ENCODE measurements at regions not wholly inside any gene's neighbourhood (a gene's known extent, or its start where the extent isn't known, plus 50 kb on each side); places are given as distances from the start of the nearest gene placed in this dataset.

- DNase-seq: no peak
Measured at GRCh38 chr22:46092011-46092410, 58.3 kb upstream of the PPARA start.

GRCh38 chr22:46092670-46093410, 57.5 kb upstream of the PPARA start:
- DNase-seq: no peak

GRCh38 chr22:46093796-46094195, 56.5 kb upstream of the PPARA start:
- DNase-seq: no peak

- DNase-seq: no peak
Measured at GRCh38 chr22:46094676-46095075, 55.6 kb upstream of the PPARA start.

DNA sequence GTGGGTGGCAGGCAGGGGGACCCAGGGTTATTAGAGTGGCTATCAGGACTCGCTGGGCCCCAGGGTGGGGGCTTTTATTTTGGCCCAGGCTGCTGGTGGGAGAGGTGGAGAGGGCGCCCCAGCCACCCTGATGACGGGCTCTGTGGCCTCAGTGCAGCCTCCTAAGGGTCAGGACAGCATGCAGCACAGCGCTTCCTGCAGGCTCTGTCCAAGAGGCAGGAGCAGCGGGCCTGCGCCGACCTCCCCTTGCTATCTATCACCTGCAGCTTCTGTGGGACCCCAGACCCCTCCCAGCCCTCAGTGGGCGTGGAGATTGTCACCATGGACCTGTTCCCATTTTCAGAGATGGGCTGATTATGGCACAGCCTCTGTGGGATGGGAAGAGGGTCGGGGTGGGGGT, 54.3 kb upstream of the PPARA start:
- DNase-seq: no peak

- no peak for DNase-seq
Measured at GRCh38 chr22:46096706-46097230, 53.6 kb upstream of the PPARA start.

- DNase-seq: no peak
Measured at GRCh38 chr22:46097268-46097900, 52.9 kb upstream of the PPARA start.

DNA sequence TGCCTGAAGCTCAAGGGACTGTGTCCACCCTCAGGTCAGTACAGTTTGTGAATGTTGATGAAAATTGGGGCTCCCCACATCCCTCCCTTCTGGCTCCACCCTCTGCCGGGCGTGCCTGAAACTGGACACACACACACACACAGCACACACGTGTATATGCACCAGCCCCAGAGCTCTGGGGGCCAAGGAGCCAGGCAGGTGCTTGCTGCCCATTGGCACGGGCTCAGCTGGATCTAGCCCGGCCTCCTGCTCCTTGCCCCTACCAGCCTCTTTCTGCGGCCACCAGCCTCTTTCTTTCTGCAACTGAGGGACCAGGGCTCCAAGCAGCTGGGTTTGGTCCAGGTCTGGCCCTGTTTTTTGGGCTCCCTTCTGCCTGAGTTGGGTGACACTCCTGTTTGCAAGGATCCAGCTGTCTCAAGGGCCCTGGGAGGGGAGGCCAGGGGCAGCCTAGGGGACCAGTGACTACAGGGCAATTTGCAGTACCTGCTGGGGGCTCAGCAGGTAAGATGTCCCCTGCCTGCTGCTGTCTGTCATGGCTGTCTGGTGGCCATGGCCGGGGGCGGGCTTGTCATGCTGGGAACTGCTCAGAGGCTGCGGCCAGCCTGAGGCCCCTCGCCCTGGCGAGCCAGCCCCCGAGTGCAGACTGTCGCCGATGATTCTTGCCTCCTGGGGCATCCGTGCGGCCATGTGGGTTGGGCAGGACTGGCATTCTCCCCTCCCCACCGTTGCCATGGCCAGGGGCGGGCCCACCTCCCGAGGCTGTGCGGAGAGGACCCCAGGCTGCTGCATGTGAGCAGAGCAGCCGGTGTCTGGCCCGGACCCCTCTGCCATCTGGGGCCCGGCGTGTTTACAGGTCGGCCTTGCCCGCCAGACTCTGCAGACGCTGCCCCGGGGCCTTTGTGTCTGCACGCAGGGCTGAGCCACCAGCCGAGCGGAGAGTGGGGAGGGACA, 51.5 kb upstream of the PPARA start:
- DNase-seq: no peak

DNA sequence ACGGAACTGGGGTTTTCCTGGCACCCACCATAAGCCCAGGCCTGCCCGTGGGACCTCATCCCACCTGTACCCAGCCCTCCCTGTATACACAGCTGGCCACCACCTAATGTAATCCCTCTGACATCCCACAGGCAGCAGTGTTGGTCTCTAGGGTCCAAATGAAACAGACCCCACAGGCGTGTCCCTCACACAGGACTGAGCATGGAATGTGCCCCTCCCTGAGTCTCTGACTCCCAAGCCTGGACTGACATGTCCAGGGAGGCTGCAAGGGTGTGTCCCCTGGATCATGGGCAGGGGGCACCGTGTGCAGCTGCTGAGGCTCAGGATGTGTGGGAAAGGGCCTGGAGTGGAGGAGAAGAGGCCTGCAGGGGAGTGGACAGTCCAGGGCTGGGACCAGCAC, 50.6 kb upstream of the PPARA start:
- no peak for DNase-seq

DNA sequence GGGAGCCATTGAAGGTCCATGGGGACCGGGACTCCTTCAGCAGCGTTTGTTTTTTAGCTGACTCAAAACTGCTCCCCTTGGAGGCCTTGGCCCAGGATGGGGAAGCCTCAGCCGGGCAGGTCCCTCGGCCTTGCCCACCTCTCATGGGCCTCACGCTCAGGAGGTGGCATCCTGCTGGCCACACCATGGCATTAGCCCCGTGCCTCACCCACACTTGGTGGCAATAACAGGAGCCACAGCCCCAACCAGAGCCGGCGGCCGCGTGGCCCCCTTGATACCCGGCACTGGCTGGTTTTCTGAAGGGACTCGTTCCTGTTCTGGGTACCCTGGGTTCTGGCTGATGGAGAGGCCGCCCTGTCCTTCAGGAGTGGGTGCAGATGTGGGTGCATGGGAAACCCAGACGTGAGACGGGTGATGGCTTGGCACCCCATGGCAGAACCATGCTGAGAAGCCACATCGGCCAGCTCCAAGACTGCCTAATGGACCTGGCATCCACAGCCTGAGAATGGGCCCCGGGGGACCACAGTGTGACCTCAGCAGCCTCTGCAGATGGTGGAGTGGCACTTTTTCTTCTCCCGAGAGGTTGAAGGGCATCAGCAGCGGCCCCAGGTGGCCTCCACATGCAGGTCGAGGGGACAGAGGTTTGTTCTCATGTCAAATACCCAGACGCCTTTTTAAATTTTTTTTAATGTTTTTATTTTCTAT, 49.8 kb upstream of the PPARA start:
- no peak for DNase-seq

Measured in suppressor macrophage treated with lipopolysaccharide for 4 hours (primary cell).